GM12878 (cell line): ENCODE measurements at regions not wholly inside any gene's neighbourhood (a gene's known extent, or its start where the extent isn't known, plus 50 kb on each side); places are given as distances from the start of the nearest gene placed in this dataset.
"Not testable (repeated sequence)": the region's sequence is repeated elsewhere in the genome, so short reads cannot be mapped to it uniquely, and the experiment has no call there.

Source experiments
- ATAC-seq: fragments of 200-7000 bp; cut with Tn5 transposase; 3 replicates; pipeline ENCODE4 v1.9.1; 2020; ENCODE audit warnings: mild to moderate bottlenecking, moderate library complexity
- BruUV-seq: library from RNA; stranded (reverse); fragments of 400-500 nt; replicated peaks from 2 replicates; lab custom pipeline; 2021; lab: Mats Ljungman, UMichigan
- CTCF ChIA-PET: fragments of 300-600 bp; sonication (Branson Sonifier 250); formaldehyde crosslinking; extraction: SDS; loops from one replicate; lab custom pipeline; 2021; ENCODE audit warnings: inconsistent platforms; lab: Yijun Ruan, JAX
- POLR2A ChIA-PET: fragments of 350-600 bp; formaldehyde crosslinking; extraction: SDS; loops from one replicate; lab custom pipeline; 2021; ENCODE audit warnings: inconsistent platforms; lab: Charles Lee
- RAD21 ChIA-PET: fragments of 300-600 bp; sonication (Branson Sonifier 250); formaldehyde crosslinking; loops from one replicate; lab custom pipeline; 2023; ENCODE audit warnings: antibody characterized with exemption; ENCODE audit not compliant: unreplicated experiment; lab: Charles Lee
- SMC1A ChIA-PET: fragments of 300-600 bp; sonication (Branson Sonifier 250); formaldehyde crosslinking; loops from one replicate; lab custom pipeline; 2023; ENCODE audit not compliant: unreplicated experiment, uncharacterized antibody; lab: Charles Lee
- DNase-seq: peaks from one replicate; pipeline ENCODE4 v3.0.0-alpha.2; 2011; ENCODE audit warnings: low read depth, low spot score
- FAIRE-seq: peaks from 3 replicates; lab custom pipeline; 2011; peaks lifted over from hg19 to GRCh38; lab: Jason Lieb, UNC
- H2AFZ ChIP-seq: 2 replicates; pipeline ENCODE4 v1.6.0; 2011; ENCODE audit warnings: low read depth, low read length, control low read depth; ENCODE audit not compliant: control insufficient read depth
- H3K27ac ChIP-seq: 2 replicates; pipeline ENCODE4 v1.5.1; 2011; ENCODE audit warnings: control low read depth; ENCODE audit not compliant: control insufficient read depth, insufficient read depth
- H3K27me3 ChIP-seq, 2 experiments: replicated peaks in 1 of 2; 2 replicates each; pipeline versions ENCODE4 v1.6.0 to v1.6.1; 2011; ENCODE audit warnings: low read length in 1 of 2; ENCODE audit not compliant: control insufficient read depth in 2 of 2, insufficient read depth in 2 of 2
- H3K36me3 ChIP-seq, 2 experiments: 2 replicates each; pipeline ENCODE4 v1.5.1; 2011; ENCODE audit warnings: low read length in 1 of 2; ENCODE audit not compliant: control insufficient read depth in 2 of 2, insufficient read depth in 2 of 2
- H3K4me1 ChIP-seq: 2 replicates; pipeline ENCODE4 v1.6.1; 2011; ENCODE audit warnings: mild to moderate bottlenecking, low read length, moderate library complexity, mixed read lengths; ENCODE audit not compliant: control insufficient read depth, insufficient read depth
- H3K4me2 ChIP-seq: 2 replicates; pipeline ENCODE4 v1.6.0; 2011; ENCODE audit warnings: control low read depth; ENCODE audit not compliant: control insufficient read depth, insufficient read depth
- H3K4me3 ChIP-seq: fragments of 200-600 bp; sonication (generic); 2 replicates; pipeline ENCODE4 v1.5.1; 2016
- H3K79me2 ChIP-seq: 2 replicates; pipeline ENCODE4 v1.6.0; 2011; ENCODE audit warnings: low read length; ENCODE audit not compliant: control insufficient read depth, insufficient read depth
- H3K9ac ChIP-seq: 2 replicates; pipeline ENCODE4 v1.8.0; 2011; ENCODE audit warnings: low read length, control low read depth, mixed read lengths; ENCODE audit not compliant: control insufficient read depth, insufficient read depth
- H3K9me3 ChIP-seq: replicated peaks from 3 replicates; pipeline ENCODE4 v1.5.1; 2011; ENCODE audit warnings: mild to moderate bottlenecking, low read length; ENCODE audit not compliant: control insufficient read depth, insufficient read depth
- H4K20me1 ChIP-seq: 2 replicates; pipeline ENCODE4 v1.6.0; 2011; ENCODE audit not compliant: control insufficient read depth, insufficient read depth
- BCL3 ChIP-seq: IDR thresholded peaks from 2 replicates; pipeline ENCODE4 v1.6.1; 2011; ENCODE audit warnings: borderline replicate concordance, low read depth, mild to moderate bottlenecking, moderate library complexity, low read length; ENCODE audit not compliant: insufficient read depth, poor library complexity, severe bottlenecking
- CREB1 ChIP-seq: IDR thresholded peaks from 2 replicates; pipeline ENCODE4 v1.6.1; 2012; ENCODE audit warnings: low read depth, mild to moderate bottlenecking, inconsistent platforms
- POLR2A ChIP-seq: IDR thresholded peaks from 2 replicates; pipeline ENCODE4 v1.6.1; 2011; ENCODE audit warnings: low read depth, mild to moderate bottlenecking, low read length
- WGBS: methylation state at CpG from one replicate; pipeline ENCODE4 v1.1.6; 2016; ENCODE audit warnings: low lambda C conversion rate; ENCODE audit not compliant: insufficient replicate concordance, insufficient coverage; ENCODE audit errors: missing lambda C conversion rate; 5-methylcytosine and 5-hydroxymethylcytosine counted together
- in situ Hi-C: fragments of 300-500 bp; cut with MboI; formaldehyde crosslinking; loops from 9 replicates; pipeline ENCODE4 v1.14.3; 2018; ENCODE audit warnings: mixed read lengths
- intact Hi-C: fragments of 100-400 bp; cut with micrococcal nuclease; formaldehyde crosslinking; loops from one replicate; pipeline ENCODE4 v1.14.2; 2022; ENCODE audit not compliant: unreplicated experiment

GRCh38 chr14:105928171-105929111 lies 402.1 kb downstream of the TMEM121 start:
- RAD21 ChIA-PET, H4K20me1 ChIP-seq, DNase-seq, H3K4me3 ChIP-seq, SMC1A ChIA-PET, ATAC-seq, intact Hi-C loops, H2AFZ ChIP-seq, in situ Hi-C loops, H3K36me3 ChIP-seq, H3K27me3 ChIP-seq, POLR2A ChIA-PET, FAIRE-seq, CTCF ChIA-PET, H3K9me3 ChIP-seq, H3K27ac ChIP-seq, BruUV-seq, H3K9ac ChIP-seq, H3K4me2 ChIP-seq, H3K79me2 ChIP-seq, H3K4me1 ChIP-seq: not testable (repeated sequence)
- WGBS: no CpG with 5 or more reads among the region's 23 CpGs
- TF ChIP-seq POLR2A (peak; percentile 47), BCL3 (peak; percentile 43)

- Histone ChIP-seq H3K4me2 (no peak overlapping the region), H2AFZ (no peak overlapping the region), H3K4me1 (no peaks in the 10 kb centered on the region; the same call in 1 of the 2 replicates), H3K9me3 (no peaks in the 10 kb centered on the region), H3K79me2 (no peaks in the 10 kb centered on the region), H3K9ac (no peak overlapping the region), H3K36me3 (no peaks in the 10 kb centered on the region), H4K20me1 (no peaks in the 10 kb centered on the region), H3K4me3 (no peak overlapping the region), H3K27ac (no peak overlapping the region), H3K27me3 (no peaks in the 10 kb centered on the region)
- intact Hi-C loops (no loop called here), in situ Hi-C loops (no loop called here)
- SMC1A ChIA-PET: no interaction called here
- RAD21 ChIA-PET: no interaction called here
- no peak for FAIRE-seq
- ATAC-seq: no peak
- POLR2A ChIA-PET: no interaction called here
- no TSS peak for BruUV-seq
- no peak for DNase-seq
- TF ChIP-seq CREB1 (no peak), BCL3 (peak; percentile 58), POLR2A (peak; percentile 50)
- CTCF ChIA-PET: no interaction called here
- WGBS: no CpG with 5 or more reads among the region's 14 CpGs
Measured at GRCh38 chr14:105929327-105930081, 403.1 kb downstream of the TMEM121 start.
